ENCODE measurements at regions not wholly inside any gene's neighbourhood (a gene's known extent, or its start where the extent isn't known, plus 50 kb on each side); places are given as distances from the start of the nearest gene placed in this dataset.

GRCh38 chr10:52420656-52421055, 106.6 kb downstream of the DKK1 start:
- 0 out of 2 replicates have a peak overlapping the region, but pooled peaks have one; percentile 40 for H3K27ac ChIP-seq
- no peak for TF ChIP-seq CTCF (conservative IDR thresholded peaks at IDR 0.05)
- no peak for TF ChIP-seq ZFX (IDR thresholded peaks at IDR 0.05)

- TF ChIP-seq ZFX (IDR thresholded peaks at IDR 0.05) (no peak), CTCF (conservative IDR thresholded peaks at IDR 0.05) (no peak)
Observed at GRCh38 chr10:52423369-52423768, 109.3 kb downstream of the DKK1 start.

GRCh38 chr10:52424341-52424740, 110.3 kb downstream of the DKK1 start:
- no peak for TF ChIP-seq ZFX (IDR thresholded peaks at IDR 0.05)
- no peak for TF ChIP-seq CTCF (conservative IDR thresholded peaks at IDR 0.05)

More at GRCh38 chr10:52423369-52423768, 109.3 kb downstream of the DKK1 start:
- H3K27ac ChIP-seq = no peak overlapping the region

GRCh38 chr10:52434734-52435133, 120.7 kb downstream of the DKK1 start:
- TF ChIP-seq CTCF (conservative IDR thresholded peaks at IDR 0.05) (no peak), ZFX (IDR thresholded peaks at IDR 0.05) (no peak)
- H3K27ac ChIP-seq = no peak overlapping the region

More at GRCh38 chr10:52424341-52424740, 110.3 kb downstream of the DKK1 start:
- no peak overlapping the region for H3K27ac ChIP-seq

- TF ChIP-seq ZFX (IDR thresholded peaks at IDR 0.05) = no peak
- TF ChIP-seq CTCF (conservative IDR thresholded peaks at IDR 0.05) = no peak
- no peak overlapping the region for H3K27ac ChIP-seq
Observed at GRCh38 chr10:52436664-52437063, 122.6 kb downstream of the DKK1 start.

- TF ChIP-seq CTCF (conservative IDR thresholded peaks at IDR 0.05) (no peak), ZFX (IDR thresholded peaks at IDR 0.05) (no peak)
- no peak overlapping the region for H3K27ac ChIP-seq
Observed at GRCh38 chr10:52437205-52437646, 123.1 kb downstream of the DKK1 start.

- no peak for TF ChIP-seq CTCF (conservative IDR thresholded peaks at IDR 0.05)
- H3K27ac ChIP-seq = no peak overlapping the region
Observed at GRCh38 chr10:52438119-52438518, 124.0 kb downstream of the DKK1 start.

All from C4-2B (cell line).